Keratinocyte (primary cell): ENCODE measurements at regions not wholly inside any gene's neighbourhood (a gene's known extent, or its start where the extent isn't known, plus 50 kb on each side); places are given as distances from the start of the nearest gene placed in this dataset.

Experiments used
- DNase-seq: peaks from one replicate; pipeline ENCODE4 v3.0.0-alpha.2; 2011; ENCODE audit warnings: low read depth, missing footprints, low spot score
- FAIRE-seq: peaks from 2 replicates; lab custom pipeline; 2011; peaks lifted over from hg19 to GRCh38; lab: Jason Lieb, UNC
- H2AFZ ChIP-seq: 2 replicates; pipeline ENCODE4 v1.6.0; 2012; ENCODE audit warnings: low read length, control low read depth, inconsistent platforms; ENCODE audit not compliant: control insufficient read depth
- H3K27ac ChIP-seq: 2 replicates; pipeline ENCODE4 v1.5.1; 2011; ENCODE audit warnings: low read length; ENCODE audit not compliant: control insufficient read depth, insufficient read depth
- H3K27me3 ChIP-seq: 3 replicates; pipeline ENCODE4 v1.6.0; 2011; ENCODE audit warnings: low read length; ENCODE audit not compliant: control insufficient read depth, insufficient read depth; ENCODE audit errors: extremely low read depth
- H3K36me3 ChIP-seq, 2 experiments: 2 replicates in 1 of 2; 3 replicates in 1 of 2; pipeline ENCODE4 v1.5.1; 2011; ENCODE audit warnings: low read length in 2 of 2, mild to moderate bottlenecking in 1 of 2; ENCODE audit not compliant: control insufficient read depth in 2 of 2, insufficient read depth in 2 of 2; ENCODE audit errors: extremely low read depth in 1 of 2
- H3K4me1 ChIP-seq: 3 replicates; pipeline ENCODE4 v1.5.1; 2011; ENCODE audit warnings: low read length; ENCODE audit not compliant: control insufficient read depth, insufficient read depth; ENCODE audit errors: extremely low read depth
- H3K4me2 ChIP-seq: 3 replicates; pipeline ENCODE4 v1.6.0; 2011; ENCODE audit warnings: low read depth, low read length; ENCODE audit not compliant: control insufficient read depth, insufficient read depth; ENCODE audit errors: extremely low read depth
- H3K4me3 ChIP-seq, 3 experiments: fragments of 200-600 bp in 1 of 3; sonication (generic) in 1 of 3; 2 replicates in 2 of 3; 3 replicates in 1 of 3; pipeline ENCODE4 v1.5.1; 2011 to 2016; ENCODE audit warnings: low read length in 3 of 3, mild to moderate bottlenecking in 3 of 3, control low read depth in 2 of 3, inconsistent platforms in 1 of 3, low read depth in 1 of 3, mixed read lengths in 1 of 3, mixed run types in 1 of 3, moderate library complexity in 1 of 3; ENCODE audit not compliant: control insufficient read depth in 2 of 3, insufficient read depth in 2 of 3; ENCODE audit errors: extremely low read depth in 1 of 3
- H3K79me2 ChIP-seq: 2 replicates; pipeline ENCODE4 v1.6.0; 2012; ENCODE audit warnings: low read length; ENCODE audit not compliant: control insufficient read depth, insufficient read depth
- H3K9ac ChIP-seq: 3 replicates; pipeline ENCODE4 v1.6.0; 2011; ENCODE audit warnings: low read length; ENCODE audit not compliant: control insufficient read depth, insufficient read depth; ENCODE audit errors: extremely low read depth
- H3K9me1 ChIP-seq: 3 replicates; pipeline ENCODE4 v1.6.0; 2011; ENCODE audit warnings: low read length; ENCODE audit not compliant: control insufficient read depth, insufficient read depth; ENCODE audit errors: extremely low read depth
- H3K9me3 ChIP-seq: 2 replicates; pipeline ENCODE4 v1.5.1; 2012; ENCODE audit warnings: low read depth, low read length; ENCODE audit not compliant: control insufficient read depth
- H4K20me1 ChIP-seq: 3 replicates; pipeline ENCODE4 v1.6.0; 2011; ENCODE audit warnings: low read length; ENCODE audit not compliant: control insufficient read depth, insufficient read depth; ENCODE audit errors: extremely low read depth
- CTCF ChIP-seq, 3 experiments: IDR thresholded peaks in 1 of 3; conservative IDR thresholded peaks in 1 of 3; optimal IDR thresholded peaks in 1 of 3; 2 replicates in 2 of 3; 3 replicates in 1 of 3; pipeline versions ENCODE3 to v1.5.1; 2011; ENCODE audit warnings: low read length in 3 of 3, mild to moderate bottlenecking in 3 of 3, moderate library complexity in 2 of 3, control low read depth in 1 of 3, inconsistent platforms in 1 of 3; ENCODE audit not compliant: insufficient read depth in 2 of 3; ENCODE audit errors: extremely low read depth in 1 of 3
- EZH2 ChIP-seq: IDR thresholded peaks from one replicate; pipeline ENCODE4 v1.6.1; 2012; ENCODE audit warnings: inconsistent platforms, mild to moderate bottlenecking, low read length, moderate library complexity
- dilution Hi-C: fragments of 300-500 bp; cut with MboI; formaldehyde crosslinking; loops from one replicate; pipeline ENCODE4 v1.7.0; 2020; ENCODE audit warnings: low sequenced_read_pairs; ENCODE audit not compliant: extremely low pct_ligation_motif_present

GRCh38 chr3:13693441-13693840, 144.5 kb downstream of the FBLN2 start:
- Histone ChIP-seq H3K4me1 (no peaks in the 10 kb centered on the region), H3K27me3 (peaks cover 55% of the 10 kb centered on the region), H3K4me2 (no peak overlapping the region), H3K9me3 (no peaks in the 10 kb centered on the region), H3K9me1 (no peaks in the 10 kb centered on the region), H3K9ac (no peak overlapping the region), H3K79me2 (no peaks in the 10 kb centered on the region), H3K27ac (no peak overlapping the region), H3K36me3 (no peaks in the 10 kb centered on the region), H2AFZ (no peak overlapping the region), H3K4me3 (no peak overlapping the region), H4K20me1 (no peaks in the 10 kb centered on the region)
- TF ChIP-seq CTCF (optimal IDR thresholded peaks at IDR 0.05 in 1 of 3, IDR thresholded peaks at IDR 0.05 in 1 of 3, conservative IDR thresholded peaks at IDR 0.05 in 1 of 3; ENCODE audit: extremely low read depth in 1 of 3, insufficient read depth in 2 of 3, low read length in 3 of 3): no peak
- no peak for TF ChIP-seq EZH2
- dilution Hi-C loops: no loop called here
- no peak for FAIRE-seq
- DNase-seq: no peak

- no peak overlapping the region for H2AFZ ChIP-seq
- no peak overlapping the region for H3K4me2 ChIP-seq
- no peaks in the 10 kb centered on the region for H4K20me1 ChIP-seq
- no peaks in the 10 kb centered on the region for H3K36me3 ChIP-seq
- no peak for DNase-seq
- dilution Hi-C loops: no loop called here
- no peak overlapping the region for H3K9ac ChIP-seq
- no peak overlapping the region for H3K27ac ChIP-seq
- FAIRE-seq: no peak
- no peaks in the 10 kb centered on the region for H3K9me3 ChIP-seq
- no peaks in the 10 kb centered on the region for H3K9me1 ChIP-seq
- H3K79me2 ChIP-seq: no peaks in the 10 kb centered on the region
- no peaks in the 10 kb centered on the region for H3K4me1 ChIP-seq
- peaks cover 60% of the 10 kb centered on the region for H3K27me3 ChIP-seq
- H3K4me3 ChIP-seq: no peak overlapping the region
- TF ChIP-seq EZH2 (no peak), CTCF (optimal IDR thresholded peaks at IDR 0.05 in 1 of 3, IDR thresholded peaks at IDR 0.05 in 1 of 3, conservative IDR thresholded peaks at IDR 0.05 in 1 of 3; ENCODE audit: extremely low read depth in 1 of 3, insufficient read depth in 2 of 3, low read length in 3 of 3) (no peak)
Observed at GRCh38 chr3:13690636-13691035, 141.7 kb downstream of the FBLN2 start.
